A549 (cell line): ENCODE measurements at regions not wholly inside any gene's neighbourhood (a gene's known extent, or its start where the extent isn't known, plus 50 kb on each side); places are given as distances from the start of the nearest gene placed in this dataset.
"Not testable (repeated sequence)": the region's sequence is repeated elsewhere in the genome, so short reads cannot be mapped to it uniquely, and the experiment has no call there.

Source experiments
- ATAC-seq, 2 experiments: fragments of 200-7000 bp in 1 of 2; fragments of >200 bp in 1 of 2; cut with Nextera tagmentation in 1 of 2; cut with Tn5 transposase in 1 of 2; 3 replicates each; pipeline versions ENCODE4 v1.8.0 to v1.9.1; 2018 to 2020; ENCODE audit warnings: mild to moderate bottlenecking in 1 of 2, moderate library complexity in 1 of 2
- CTCF ChIA-PET: fragments of 300-600 bp; sonication (Branson Sonifier 250); formaldehyde crosslinking; extraction: SDS; loops from one replicate; lab custom pipeline; 2021; ENCODE audit warnings: antibody characterized with exemption, inconsistent platforms; lab: Yijun Ruan, JAX
- POLR2A ChIA-PET: fragments of 350-600 bp; formaldehyde crosslinking; extraction: SDS; loops from one replicate; lab custom pipeline; 2021; ENCODE audit warnings: antibody characterized with exemption, inconsistent platforms; lab: Yijun Ruan, JAX
- DNase-seq, 2 experiments: peaks; one replicate each; pipeline versions ENCODE4 v3.0.0 to v3.0.0-alpha.2; 2011 to 2016; ENCODE audit warnings: low read depth in 1 of 2, low spot score in 1 of 2
- FAIRE-seq: peaks from 2 replicates; lab custom pipeline; 2011; peaks lifted over from hg19 to GRCh38; lab: Jason Lieb, UNC
- H3K27ac ChIP-seq, 2 experiments: fragments of >200 bp; sonication (Bioruptor Twin); formaldehyde crosslinking; 3 replicates each; pipeline ENCODE4 v1.5.1; 2016 to 2017
- H3K4me1 ChIP-seq: fragments of >200 bp; sonication (Bioruptor Twin); formaldehyde crosslinking; 3 replicates; pipeline ENCODE4 v1.6.1; 2016
- H3K4me2 ChIP-seq: fragments of >200 bp; sonication (Bioruptor Twin); formaldehyde crosslinking; 3 replicates; pipeline ENCODE4 v1.6.1; 2016
- H3K4me3 ChIP-seq: fragments of >200 bp; sonication (Bioruptor Twin); formaldehyde crosslinking; 3 replicates; pipeline ENCODE4 v1.5.1; 2016
- H3K9me3 ChIP-seq: fragments of >200 bp; sonication (Bioruptor Twin); formaldehyde crosslinking; 3 replicates; pipeline ENCODE4 v1.6.1; 2016
- EHMT2 ChIP-seq: fragments of 200-600 bp; sonication (generic); IDR thresholded peaks from 2 replicates; pipeline ENCODE4 v1.6.1; 2016; ENCODE audit warnings: antibody characterized with exemption, low read depth, mild to moderate bottlenecking, moderate library complexity
- HOXB5 ChIP-seq: fragments of 250-450 bp; sonication (Bioruptor Pico); IDR thresholded peaks from 2 replicates; pipeline ENCODE4 v1.5.0; 2020; ENCODE audit warnings: mild to moderate bottlenecking, moderate library complexity
- NPAS2 ChIP-seq: fragments of 250-450 bp; sonication (Bioruptor Pico); IDR thresholded peaks from 2 replicates; pipeline ENCODE4 v1.8.0; 2022; ENCODE audit warnings: mild to moderate bottlenecking, moderate library complexity, borderline replicate concordance
- PBX3 ChIP-seq: IDR thresholded peaks from 2 replicates; pipeline ENCODE4 v1.6.1; 2012
- PHF8 ChIP-seq: fragments of 200-600 bp; sonication (generic); IDR thresholded peaks from 2 replicates; pipeline ENCODE4 v1.6.1; 2016; ENCODE audit warnings: low read depth, mild to moderate bottlenecking, antibody characterized with exemption, moderate library complexity, borderline replicate concordance
- RAD21 ChIP-seq, 2 experiments: fragments of >200 bp in 1 of 2; sonication (Bioruptor Twin) in 1 of 2; formaldehyde crosslinking in 1 of 2; IDR thresholded peaks in 1 of 2; conservative IDR thresholded peaks in 1 of 2; 2 replicates in 1 of 2; 3 replicates in 1 of 2; pipeline ENCODE4 v1.6.1; 2012 to 2018; ENCODE audit warnings: inconsistent platforms in 1 of 2
- ZC3H11A ChIP-seq: fragments of 450-650 bp; IDR thresholded peaks from 2 replicates; pipeline ENCODE4 v1.6.1; 2014; ENCODE audit warnings: antibody characterized with exemption, mild to moderate bottlenecking
- ZFP36 ChIP-seq: fragments of 450-650 bp; IDR thresholded peaks from 2 replicates; pipeline ENCODE4 v1.6.1; 2014; ENCODE audit warnings: borderline replicate concordance; ENCODE audit not compliant: partially characterized antibody
- WGBS: methylation state at CpG from one replicate; pipeline ENCODE4 v1.1.6; 2017; ENCODE audit errors: missing lambda C conversion rate; 5-methylcytosine and 5-hydroxymethylcytosine counted together

GRCh38 chr22:10934704-10935103 is 4593.3 kb upstream of the OR11H1 start:
- CTCF ChIA-PET, FAIRE-seq, H3K9me3 ChIP-seq, H3K27ac ChIP-seq, POLR2A ChIA-PET, H3K4me2 ChIP-seq, H3K4me1 ChIP-seq, H3K4me3 ChIP-seq, ATAC-seq: not testable (repeated sequence)
- 2% methylated on average over 3 of the region's 3 CpGs for WGBS
- TF ChIP-seq RAD21 (conservative IDR thresholded peaks at IDR 0.05 in 1 of 2, IDR thresholded peaks at IDR 0.05 in 1 of 2), result 0 out of 5 replicates have a peak, but pooled peaks of 1 of the 2 experiments have one; percentile 2
- DNase-seq, result peak in 1 of 2 experiments; percentile 6

DNA sequence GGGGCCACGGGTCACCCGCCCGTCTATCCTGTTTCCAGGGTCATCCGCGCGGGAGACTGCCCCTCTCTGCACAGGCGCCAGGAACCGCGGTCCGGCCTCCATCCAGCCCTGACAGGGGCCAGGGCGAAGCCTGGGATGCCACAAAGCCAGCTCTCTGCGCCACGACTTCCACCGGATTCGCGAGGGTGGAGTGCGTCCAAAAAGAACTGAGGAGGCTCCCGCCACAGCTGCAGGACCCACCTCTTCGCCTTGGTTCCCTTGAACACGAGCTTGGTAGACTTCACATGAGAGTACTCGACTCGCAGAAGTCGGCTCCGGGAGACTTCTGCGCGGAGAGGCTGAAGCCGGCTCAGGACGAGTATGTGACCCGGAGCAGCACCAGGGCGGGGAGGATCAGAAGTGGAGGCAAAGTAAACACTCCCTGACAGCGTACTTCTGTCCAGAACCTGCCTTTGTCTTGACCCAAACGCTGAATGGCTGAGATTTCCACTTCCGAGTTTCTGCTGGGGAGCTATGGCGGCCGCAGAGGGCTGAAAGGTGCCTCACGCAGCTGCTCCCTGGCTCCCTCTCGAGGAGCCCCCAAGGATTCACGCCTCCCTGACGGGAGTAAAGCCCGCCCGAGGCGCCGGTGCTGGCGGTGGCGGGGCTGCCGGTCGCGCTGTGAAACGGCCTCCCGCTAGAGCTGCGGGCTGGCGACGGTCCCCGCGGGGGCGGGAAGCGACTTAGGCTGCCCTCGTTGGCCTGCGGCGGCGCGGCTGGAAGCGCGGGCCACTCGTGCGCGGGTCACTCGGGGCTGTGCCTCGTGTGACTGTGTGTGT is 4566.7 kb upstream of the OR11H1 start:
- peaks cover 3% of the 10 kb centered on the region; the same call in 1 of the 3 replicates for H3K9me3 ChIP-seq
- DNase-seq (no peak), ATAC-seq (no peak), FAIRE-seq (no peak)
- no peak overlapping the region for H3K4me2 ChIP-seq
- ChIA-PET CTCF (no interaction called here), POLR2A (no interaction called here)
- H3K4me1 ChIP-seq, result no peaks in the 10 kb centered on the region
- no peak overlapping the region for H3K27ac ChIP-seq
- no peak for TF ChIP-seq NPAS2 (CRISPR knock-in tag)
- no peak for TF ChIP-seq ZC3H11A
- TF ChIP-seq HOXB5 (CRISPR knock-in tag), result no peak
- no peak for TF ChIP-seq ZFP36
- TF ChIP-seq EHMT2, result no peak
- TF ChIP-seq PBX3, result no peak
- no peak for TF ChIP-seq PHF8
- no peak overlapping the region for H3K4me3 ChIP-seq
- WGBS, result 60% methylated on average over 58 of the region's 69 CpGs

GRCh38 chr22:10961861-10962255 is 4566.1 kb upstream of the OR11H1 start:
- H3K9me3 ChIP-seq, POLR2A ChIA-PET, CTCF ChIA-PET, H3K4me3 ChIP-seq, H3K4me1 ChIP-seq, H3K4me2 ChIP-seq, DNase-seq, ATAC-seq, H3K27ac ChIP-seq, FAIRE-seq: not testable (repeated sequence)
- WGBS, result 40% methylated on average over 14 of the region's 14 CpGs
